Activated CD8-positive, alpha-beta memory T cell treated with anti-CD3 and anti-CD28 coated beads for 1 hour (primary cell): ENCODE measurements at regions not wholly inside any gene's neighbourhood (a gene's known extent, or its start where the extent isn't known, plus 50 kb on each side); places are given as distances from the start of the nearest gene placed in this dataset.
A peak's percentile ranks its signal among the peaks of the same experiment; 100 is the strongest.

ENCODE experiments used
- DNase-seq, 2 donors: peaks; one replicate each; pipeline ENCODE4 v3.0.0-alpha.2; 2020; ENCODE audit warnings: low read depth in 1 of 2; ENCODE audit errors: extremely low read depth in 1 of 2

DNA sequence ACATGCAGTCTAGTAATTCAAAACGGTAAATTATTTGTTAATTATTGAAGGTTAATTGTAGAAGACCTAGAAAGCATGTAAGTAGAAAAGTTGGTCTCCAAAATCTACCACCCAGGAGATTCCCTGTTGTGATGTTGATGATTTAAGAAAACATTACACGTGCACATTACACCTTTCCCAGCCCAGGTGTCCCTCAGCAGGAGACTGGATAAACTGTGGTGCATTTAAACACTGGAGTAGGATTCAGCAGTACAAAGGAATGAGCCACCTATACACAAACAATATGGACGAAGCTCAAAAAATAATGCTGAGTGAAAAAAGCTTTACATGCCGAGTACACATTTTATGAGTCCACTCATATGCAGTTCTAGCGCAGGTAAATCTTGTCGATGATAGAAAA, 109.0 kb upstream of the STARD3NL start:
- no peak for DNase-seq

DNA sequence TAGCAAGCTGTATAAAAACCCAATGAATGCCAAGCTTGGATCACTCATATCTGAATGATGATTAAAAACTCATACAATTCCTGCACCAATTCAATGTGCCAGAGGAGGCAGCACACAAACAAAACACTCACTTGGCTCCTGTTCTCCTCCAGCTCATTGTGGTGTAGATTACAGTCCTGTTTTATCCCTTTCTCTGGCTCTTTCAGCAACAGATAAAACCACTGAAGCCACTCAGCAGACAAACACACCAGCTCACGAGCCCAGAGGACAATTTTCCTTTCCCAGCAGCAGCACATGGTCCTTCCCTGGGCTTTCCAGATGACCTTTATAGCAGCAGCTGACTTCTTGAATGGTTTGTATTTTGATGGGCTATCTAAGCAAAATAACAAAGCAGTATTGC, 107.3 kb upstream of the STARD3NL start:
- DNase-seq = no peak

GRCh38 chr7:38086857-38087256, 91.2 kb upstream of the STARD3NL start:
- no peak for DNase-seq

DNA sequence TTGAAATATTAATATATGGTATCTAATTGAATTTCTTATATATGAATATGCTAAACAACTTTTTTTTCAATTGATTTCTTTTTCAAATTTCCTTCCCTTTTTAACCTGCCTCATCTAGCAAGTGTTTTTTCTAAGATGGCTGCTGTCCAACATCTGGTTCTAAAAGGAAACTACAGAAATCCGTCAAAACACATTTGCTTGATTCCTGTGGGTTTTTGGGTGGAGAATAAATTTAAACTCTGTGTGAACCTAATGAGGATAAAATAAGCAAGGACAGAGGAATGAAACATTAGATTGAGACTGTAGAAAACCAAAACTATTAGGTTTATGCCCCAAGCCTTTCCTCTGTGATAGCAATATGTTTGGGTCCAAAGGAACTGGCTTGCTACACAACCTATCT, 75.5 kb upstream of the STARD3NL start:
- no peak for DNase-seq

- no peak for DNase-seq
These were observed 72.1 kb upstream of the STARD3NL start for GRCh38 chr7:38105874-38106483.

GRCh38 chr7:38107486-38107893, 70.6 kb upstream of the STARD3NL start:
- peak; percentile 34 to 39 for DNase-seq

DNA sequence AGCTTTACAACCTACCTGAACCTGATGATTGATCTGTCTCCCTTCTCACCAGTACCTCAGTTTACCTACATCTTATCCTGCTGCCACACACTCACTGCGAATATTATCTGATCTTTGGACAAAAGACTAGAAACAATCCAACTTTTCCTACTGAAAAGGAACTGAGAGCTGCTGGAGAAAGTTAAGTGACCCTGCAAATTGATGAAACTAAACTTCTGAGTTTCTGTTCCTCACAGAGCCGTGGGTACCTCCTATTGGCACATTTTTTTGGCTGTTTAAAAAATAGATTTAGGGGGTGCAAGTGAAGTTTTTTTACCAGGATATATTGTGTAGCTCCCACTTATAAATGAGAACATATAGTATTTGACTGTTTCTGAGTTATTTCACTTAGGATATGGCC, 66.0 kb upstream of the STARD3NL start:
- no peak for DNase-seq

DNA sequence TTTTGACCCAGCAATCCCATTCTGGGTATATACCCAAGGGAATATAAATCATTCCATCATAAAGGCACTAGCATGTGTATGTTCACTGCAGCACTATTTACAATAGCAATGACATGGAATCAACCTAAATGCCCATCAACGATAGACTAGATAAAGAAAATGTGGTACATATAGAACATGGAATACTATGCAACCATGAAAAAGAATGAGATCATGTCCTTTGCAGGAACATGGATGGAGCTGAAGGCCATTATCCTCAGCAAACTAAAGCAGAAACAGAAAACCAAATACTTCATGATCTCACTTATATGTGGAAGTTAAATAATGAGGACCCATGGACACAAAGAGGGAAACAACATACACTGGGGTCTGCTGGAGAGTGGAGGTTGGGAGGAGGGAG, 58.0 kb upstream of the STARD3NL start:
- DNase-seq = no peak

DNA sequence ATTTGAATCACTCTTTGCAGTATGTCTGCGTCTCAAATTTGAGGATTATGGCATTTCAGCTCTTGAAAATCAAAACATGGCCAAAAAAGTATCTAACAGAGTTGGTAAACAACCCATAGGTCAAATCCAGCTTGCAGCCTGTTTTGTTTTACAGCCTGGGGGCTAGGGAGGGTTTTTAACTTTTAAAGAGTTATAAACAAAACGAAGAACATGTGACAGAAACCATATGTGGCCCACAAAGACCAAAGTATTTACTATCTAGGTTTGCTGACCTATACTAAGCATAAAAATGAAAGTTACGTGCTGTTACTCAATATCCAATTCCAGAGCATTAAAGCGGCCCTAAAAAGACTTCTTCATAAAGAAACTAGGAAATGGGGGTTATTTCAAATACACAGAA, 55.5 kb upstream of the STARD3NL start:
- DNase-seq = no peak

DNA sequence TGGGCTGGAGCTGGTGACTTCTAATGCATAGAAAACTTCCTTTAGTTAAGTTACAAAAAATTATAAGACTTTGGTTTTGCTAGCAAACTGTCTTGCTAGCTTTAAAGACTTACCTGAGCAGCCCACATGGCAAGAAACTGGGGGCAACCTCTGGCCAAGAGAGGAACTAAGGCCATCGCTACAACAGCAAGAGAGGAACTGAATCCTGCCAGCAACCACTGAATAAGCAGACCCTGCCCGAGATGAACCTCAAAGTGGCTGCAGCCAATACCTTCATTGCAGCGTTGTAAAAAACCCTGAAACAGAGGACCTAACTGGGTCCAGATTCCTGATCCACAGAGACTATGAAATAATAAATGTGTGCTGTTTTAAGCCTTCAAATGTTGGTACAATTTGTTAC, 54.6 kb upstream of the STARD3NL start:
- no peak for DNase-seq

DNA sequence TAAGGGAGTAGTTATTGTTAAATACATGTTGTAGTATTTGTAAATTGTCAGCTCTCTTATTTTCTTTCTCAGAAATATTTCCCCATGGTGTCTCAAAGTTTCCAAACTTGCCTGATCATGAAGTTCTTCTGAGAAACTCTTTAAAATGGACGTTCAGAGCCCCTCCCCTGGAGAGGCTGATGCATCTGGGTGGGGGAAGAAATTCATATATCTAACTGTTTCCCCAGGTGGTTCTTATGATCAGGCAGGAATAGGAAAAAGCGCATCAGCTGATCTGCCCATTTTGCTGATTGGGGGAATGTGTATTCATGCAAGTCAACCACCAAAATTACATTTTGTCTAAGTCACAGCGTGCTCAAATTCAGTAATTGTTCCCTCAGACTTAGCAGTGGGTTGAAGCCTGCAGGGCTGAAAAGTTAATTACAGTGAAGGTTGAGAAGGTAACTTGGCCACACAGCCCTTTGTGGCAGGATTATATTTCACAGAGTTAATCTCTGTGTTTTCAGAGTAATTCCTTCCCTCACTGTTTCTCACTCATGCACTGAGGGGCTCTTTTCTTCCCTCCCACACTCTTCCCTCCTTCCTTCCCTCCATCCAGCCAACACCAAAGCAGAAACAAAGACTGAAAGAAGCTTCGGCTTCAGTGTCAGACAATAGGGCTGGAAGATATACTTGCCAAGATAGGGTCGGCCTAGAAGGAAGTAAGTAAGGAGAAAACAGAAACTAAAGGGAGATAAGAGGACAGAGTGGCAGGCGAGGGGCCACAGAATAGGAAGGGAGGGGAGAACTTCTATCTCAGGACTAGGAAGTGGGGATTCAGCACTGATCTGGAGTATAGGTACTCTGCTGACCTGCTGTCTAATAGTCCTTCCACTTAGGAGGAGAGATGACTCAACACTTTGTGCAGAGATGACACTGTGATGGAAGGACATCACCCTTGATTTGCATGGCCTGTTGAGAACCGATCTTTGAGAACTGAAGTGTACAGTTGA, 50.5 kb upstream of the STARD3NL start:
- DNase-seq = no peak
